Skin epidermis (tissue), 12 donors: ENCODE measurements at regions not wholly inside any gene's neighbourhood (a gene's known extent, or its start where the extent isn't known, plus 50 kb on each side); places are given as distances from the start of the nearest gene placed in this dataset.
"Not testable (repeated sequence)": the region's sequence is repeated elsewhere in the genome, so short reads cannot be mapped to it uniquely, and the experiment has no call there.

ENCODE experiments used
- H3K27ac ChIP-seq, 21 experiments: fragments of 200-600 bp; sonication (generic) in 11 of 21; one replicate each; pipeline ENCODE4 v1.5.0; 2020; ENCODE audit warnings: mild to moderate bottlenecking in 3 of 21, inconsistent platforms in 2 of 21, moderate library complexity in 2 of 21
- H3K4me3 ChIP-seq, 7 experiments: fragments of 200-600 bp; sonication (generic) in 2 of 7; one replicate each; pipeline ENCODE4 v1.5.0; 2020; ENCODE audit warnings: inconsistent platforms in 2 of 7, mild to moderate bottlenecking in 2 of 7, moderate library complexity in 1 of 7

- H3K27ac ChIP-seq = no peak overlapping the region
- no peak overlapping the region for H3K4me3 ChIP-seq
Observed at GRCh38 chr13:80850771-80851170, 509.8 kb upstream of the SPRY2 start.

DNA sequence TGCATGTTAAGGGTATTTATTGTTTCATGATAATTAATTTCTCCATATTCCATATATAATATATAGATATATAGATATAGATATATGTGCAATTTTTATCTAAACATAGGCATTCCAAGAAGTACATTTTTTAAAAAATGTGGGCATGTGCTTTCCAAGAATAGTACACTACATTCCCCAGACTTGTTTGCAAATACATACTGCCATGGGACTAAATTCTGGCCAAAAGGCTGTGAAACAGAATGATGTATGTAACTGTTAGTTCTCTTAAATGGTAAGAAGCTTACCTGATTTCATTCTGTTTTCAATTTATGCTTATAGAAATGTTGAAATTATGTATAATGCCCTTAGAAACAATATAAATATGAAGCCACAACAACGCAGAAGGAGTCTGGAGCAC is 503.2 kb upstream of the SPRY2 start:
- no peak overlapping the region for H3K4me3 ChIP-seq
- H3K27ac ChIP-seq = no peak overlapping the region

GRCh38 chr13:80841414-80841813 is 500.5 kb upstream of the SPRY2 start:
- no peak overlapping the region for H3K27ac ChIP-seq
- no peak overlapping the region for H3K4me3 ChIP-seq

- Histone ChIP-seq H3K27ac (no peak overlapping the region), H3K4me3 (no peak overlapping the region)
Observed at GRCh38 chr13:80840316-80840976, 499.5 kb upstream of the SPRY2 start.

- Histone ChIP-seq H3K4me3 (no peak overlapping the region), H3K27ac (no peak overlapping the region)
Observed at GRCh38 chr13:80835902-80836301, 495.0 kb upstream of the SPRY2 start.

GRCh38 chr13:80830431-80830830 is 489.5 kb upstream of the SPRY2 start:
- Histone ChIP-seq H3K27ac (no peak overlapping the region), H3K4me3 (no peak overlapping the region)

- no peak overlapping the region for H3K27ac ChIP-seq
- H3K4me3 ChIP-seq = no peak overlapping the region
Observed at GRCh38 chr13:80828759-80829158, 487.8 kb upstream of the SPRY2 start.

DNA sequence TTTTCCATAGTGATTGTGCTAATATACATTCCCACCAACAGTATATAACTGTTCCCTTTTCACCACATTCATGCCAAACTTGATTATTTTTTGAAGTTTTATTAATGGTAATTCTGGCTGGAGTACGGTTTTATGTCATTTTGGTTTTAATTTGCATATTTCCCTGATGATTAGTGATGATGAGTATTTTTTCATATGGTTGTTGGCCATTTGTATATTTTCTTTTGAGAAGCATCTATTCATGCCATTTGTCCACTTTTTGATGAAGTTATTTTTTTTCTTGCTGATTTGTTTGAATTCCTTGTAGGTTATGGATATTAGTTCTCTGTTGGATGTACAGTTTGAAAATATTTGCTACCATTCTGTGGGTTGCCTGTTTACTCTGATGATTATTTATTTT is 484.4 kb upstream of the SPRY2 start:
- H3K4me3 ChIP-seq = no peak overlapping the region
- no peak overlapping the region for H3K27ac ChIP-seq

- Histone ChIP-seq H3K27ac (no peak overlapping the region), H3K4me3 (no peak overlapping the region)
Observed at GRCh38 chr13:80824229-80824628, 483.3 kb upstream of the SPRY2 start.

DNA sequence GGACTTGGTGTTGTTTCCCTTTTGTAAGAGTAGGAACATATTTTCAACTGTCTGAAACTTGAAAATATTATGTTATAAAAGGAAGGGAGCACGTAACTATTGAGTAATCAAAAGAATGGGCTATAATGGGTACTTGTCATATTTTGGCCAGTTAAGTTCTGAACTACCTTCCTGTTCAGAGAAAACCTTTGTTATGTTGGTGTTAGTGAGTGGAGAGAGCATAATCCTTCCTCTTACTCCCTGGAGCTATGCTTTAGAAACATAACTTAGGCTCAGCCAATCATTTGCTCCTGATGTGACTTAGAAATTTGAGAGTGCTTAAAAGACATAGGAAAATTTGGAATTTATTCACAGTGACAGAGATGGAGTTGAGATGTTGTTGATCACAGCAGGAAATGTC is 482.5 kb upstream of the SPRY2 start:
- Histone ChIP-seq H3K27ac (no peak overlapping the region), H3K4me3 (no peak overlapping the region)

GRCh38 chr13:80821466-80821865 is 480.5 kb upstream of the SPRY2 start:
- H3K27ac ChIP-seq = no peak overlapping the region
- no peak overlapping the region for H3K4me3 ChIP-seq

GRCh38 chr13:80817979-80818378 is 477.1 kb upstream of the SPRY2 start:
- Histone ChIP-seq H3K27ac (no peak overlapping the region), H3K4me3 (no peak overlapping the region)

GRCh38 chr13:80814541-80814940 is 473.6 kb upstream of the SPRY2 start:
- Histone ChIP-seq H3K27ac (no peak overlapping the region), H3K4me3 (no peak overlapping the region)

DNA sequence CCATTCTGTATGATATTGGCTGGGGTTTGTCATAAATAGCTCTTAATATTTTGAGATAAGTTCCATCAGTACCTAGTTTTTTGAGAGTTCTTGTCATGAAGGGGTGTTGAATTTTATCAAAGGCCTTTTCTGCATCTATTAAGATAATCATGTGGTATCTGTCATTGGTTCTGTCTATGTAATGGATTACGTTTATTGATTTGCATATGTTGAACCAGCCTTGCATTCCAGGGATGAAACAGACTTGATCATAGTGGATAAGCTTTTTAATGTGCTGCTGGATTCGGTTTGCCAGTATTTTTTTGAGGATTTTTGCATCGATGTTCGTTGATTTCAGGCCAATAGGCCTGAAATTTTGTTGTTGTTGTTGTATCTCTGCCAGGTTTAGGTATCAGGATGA is 469.4 kb upstream of the SPRY2 start:
- H3K27ac ChIP-seq, H3K4me3 ChIP-seq: not testable (repeated sequence)

- H3K4me3 ChIP-seq = no peak overlapping the region
- no peak overlapping the region for H3K27ac ChIP-seq
Observed at GRCh38 chr13:80802946-80803345, 462.0 kb upstream of the SPRY2 start.

DNA sequence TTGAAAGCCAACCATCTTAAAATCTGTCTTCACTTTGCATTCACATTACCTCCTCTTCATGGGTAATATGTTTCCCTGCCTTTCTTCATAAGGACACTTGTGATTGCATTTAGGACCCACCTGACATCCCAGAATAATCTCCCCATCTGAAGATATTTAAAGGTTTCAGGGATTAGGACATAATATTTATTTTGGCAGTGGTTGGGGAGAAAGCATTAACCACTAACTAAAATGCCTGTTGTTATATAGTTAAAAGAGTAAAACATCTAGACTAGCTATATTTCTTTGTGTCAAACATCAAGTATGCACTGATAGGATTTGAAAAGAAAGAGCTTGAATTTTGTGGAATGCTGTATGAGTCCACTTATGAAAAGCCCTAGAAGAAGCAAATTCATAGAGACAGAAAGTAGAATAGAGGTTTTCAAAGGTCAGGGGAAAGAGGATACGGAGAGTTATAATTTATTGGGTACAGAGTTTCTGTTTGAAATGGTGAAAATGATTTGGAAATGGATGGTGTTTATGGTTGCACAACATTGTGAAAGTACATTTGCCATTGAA is 457.7 kb upstream of the SPRY2 start:
- Histone ChIP-seq H3K4me3 (no peak overlapping the region), H3K27ac (no peak overlapping the region)

GRCh38 chr13:80787604-80788003 is 446.7 kb upstream of the SPRY2 start:
- H3K4me3 ChIP-seq = no peak overlapping the region
- no peak overlapping the region for H3K27ac ChIP-seq

DNA sequence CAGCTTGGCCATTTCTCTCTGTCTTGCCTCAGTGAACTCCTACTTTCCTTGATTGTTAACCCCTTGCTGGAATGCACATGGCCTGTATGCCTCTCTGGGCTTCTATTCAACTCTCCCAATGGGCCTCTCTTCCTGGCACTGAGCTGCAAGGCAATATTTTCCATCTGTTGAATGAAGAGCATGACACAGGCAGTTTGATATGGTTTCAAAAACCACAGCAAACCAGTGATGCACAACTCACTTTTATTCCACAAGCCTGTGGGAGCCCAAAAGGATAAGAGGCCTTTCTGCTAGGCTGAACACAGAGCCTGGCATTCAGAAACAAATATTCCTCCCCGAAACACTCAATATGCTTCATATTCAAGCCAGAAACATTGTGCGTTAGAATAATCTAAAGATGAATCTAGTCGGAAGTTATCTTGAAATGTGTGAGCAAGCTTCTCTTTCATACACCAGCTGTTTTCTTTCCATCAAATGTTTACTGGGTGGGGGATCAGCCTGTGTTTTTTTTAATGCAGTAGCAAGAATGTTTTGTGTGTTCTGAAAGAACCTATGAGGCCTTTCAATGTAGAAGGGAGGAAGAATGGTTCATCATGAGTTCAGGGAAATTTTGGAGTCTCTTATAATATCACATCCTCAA is 443.1 kb upstream of the SPRY2 start:
- H3K27ac ChIP-seq = no peak overlapping the region
- H3K4me3 ChIP-seq = no peak overlapping the region

- H3K4me3 ChIP-seq = no peak overlapping the region
- H3K27ac ChIP-seq = no peak overlapping the region
Observed at GRCh38 chr13:80782441-80782840, 441.5 kb upstream of the SPRY2 start.

- Histone ChIP-seq H3K27ac (no peak overlapping the region), H3K4me3 (no peak overlapping the region)
Observed at GRCh38 chr13:80778297-80778696, 437.4 kb upstream of the SPRY2 start.

DNA sequence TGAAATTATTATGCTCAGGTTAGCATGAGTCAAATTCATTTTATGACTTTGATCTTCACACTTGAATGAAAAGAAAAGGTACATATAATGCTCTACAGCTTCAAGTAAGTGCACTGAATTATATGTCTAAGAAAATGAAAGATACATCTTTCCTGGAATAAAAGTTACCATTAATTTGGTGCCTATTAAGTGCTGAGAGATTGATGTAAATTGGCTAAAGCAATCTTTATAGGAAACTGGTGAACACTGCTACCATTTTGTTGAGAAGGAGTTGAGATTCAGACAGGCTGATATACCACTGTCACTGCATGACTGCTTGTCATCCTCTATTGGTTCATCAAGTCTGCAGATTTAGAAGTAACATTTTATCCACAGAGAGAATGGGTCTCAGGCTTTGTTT is 416.8 kb upstream of the SPRY2 start:
- Histone ChIP-seq H3K4me3 (no peak overlapping the region), H3K27ac (no peak overlapping the region)

- no peak overlapping the region for H3K4me3 ChIP-seq
- no peak overlapping the region for H3K27ac ChIP-seq
Observed at GRCh38 chr13:80755910-80756309, 415.0 kb upstream of the SPRY2 start.
